Stimulated activated CD4-positive, alpha-beta T cell treated with anti-CD3 and anti-CD28 coated beads, TNF-alpha, amount 100 ng/mL, for 48 hours (primary cell): ENCODE measurements at regions not wholly inside any gene's neighbourhood (a gene's known extent, or its start where the extent isn't known, plus 50 kb on each side); places are given as distances from the start of the nearest gene placed in this dataset.

Source experiments
- DNase-seq, 3 donors: peaks; one replicate each; pipeline ENCODE4 v3.0.0-alpha.2; 2020; ENCODE audit warnings: low read depth in 3 of 3

- no peak for DNase-seq
Measured at GRCh38 chr13:91270031-91270430, 77.5 kb upstream of the MIR17HG start.

GRCh38 chr13:91272235-91272777, 75.2 kb upstream of the MIR17HG start:
- DNase-seq, result no peak

DNA sequence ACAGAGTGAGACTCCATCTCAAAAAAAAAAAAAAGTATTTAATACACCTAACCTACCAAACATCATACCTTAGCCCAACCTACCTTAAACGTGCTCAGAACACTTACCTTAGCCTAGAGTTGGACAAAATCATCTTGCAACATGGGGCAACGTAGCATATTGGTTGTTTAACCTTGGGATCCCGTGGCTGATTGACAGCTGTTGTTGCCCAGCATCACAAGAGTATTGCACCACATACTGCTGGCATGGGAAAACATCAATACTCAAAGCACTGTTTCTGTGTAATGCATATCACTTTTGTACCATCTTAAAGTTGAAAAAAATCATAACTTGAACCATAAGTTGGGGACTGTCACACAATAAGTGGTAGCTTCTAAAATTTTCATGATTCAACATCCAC, 73.8 kb upstream of the MIR17HG start:
- DNase-seq, result no peak

DNA sequence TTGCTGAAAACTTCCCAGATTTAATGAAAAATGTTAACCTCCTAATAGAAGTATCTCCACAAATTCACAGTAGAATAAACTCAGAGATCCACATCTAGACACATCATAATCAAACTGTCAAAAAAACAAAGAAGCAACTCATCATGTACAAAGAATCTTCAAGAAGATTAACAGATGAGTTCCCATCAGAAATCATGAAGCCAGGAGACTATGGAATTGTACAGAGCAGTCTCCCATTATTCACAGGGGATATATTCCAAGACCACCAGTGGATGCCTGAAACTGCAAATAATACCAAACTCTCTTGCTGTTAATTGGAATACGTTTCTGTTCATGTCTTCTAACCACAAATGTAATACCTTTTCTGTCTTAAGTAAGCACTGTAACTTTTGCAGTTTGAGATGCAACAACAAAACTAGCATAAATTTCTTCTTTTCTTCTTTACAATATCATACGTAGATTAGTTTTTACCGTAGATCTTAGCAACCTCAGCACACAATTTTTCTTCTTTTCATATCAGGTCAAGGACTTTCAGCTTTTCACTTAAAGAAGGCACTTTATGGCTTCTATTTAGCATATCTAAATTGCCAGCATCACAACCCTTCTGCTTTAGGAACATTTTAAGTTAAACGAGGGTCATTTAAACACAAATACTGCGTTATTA, 70.3 kb upstream of the MIR17HG start:
- DNase-seq, result no peak

DNA sequence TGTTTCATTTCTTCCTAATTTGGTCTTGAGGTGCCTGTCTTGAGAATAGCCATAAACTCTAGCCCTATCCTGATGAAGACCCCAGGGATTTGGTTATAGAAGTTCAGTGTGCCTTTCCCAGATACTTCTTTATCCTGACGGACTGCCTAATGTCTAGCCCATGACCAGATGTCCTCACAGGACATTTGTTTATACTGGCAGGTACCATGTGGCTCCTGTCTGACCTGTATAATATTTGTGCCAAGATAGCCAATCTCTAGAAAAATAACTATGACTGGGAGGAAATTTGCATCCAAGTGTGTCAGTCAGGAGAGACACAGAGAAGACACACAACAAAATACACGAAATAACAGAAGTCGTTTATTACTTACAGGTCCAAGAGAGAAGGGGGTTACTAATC, 69.2 kb upstream of the MIR17HG start:
- no peak for DNase-seq

DNA sequence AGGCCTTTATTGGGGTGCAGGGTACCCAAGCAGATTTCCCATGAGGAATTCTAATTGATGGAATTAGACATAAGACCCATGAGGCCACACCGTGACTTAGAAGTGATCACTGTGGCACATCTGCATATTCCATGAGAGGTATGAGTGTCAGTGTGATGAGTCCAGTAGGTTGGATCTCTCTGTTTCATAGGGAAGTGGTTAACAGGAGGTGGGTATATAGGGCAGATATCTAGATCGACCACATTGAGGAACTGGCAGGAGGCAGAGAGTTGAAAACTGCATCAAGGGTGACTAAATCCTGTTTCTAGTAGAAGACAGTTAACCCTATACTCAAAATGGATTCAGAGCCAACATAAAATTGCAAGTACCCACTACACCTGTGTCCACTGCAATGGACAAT, 68.6 kb upstream of the MIR17HG start:
- no peak for DNase-seq

- no peak for DNase-seq
Measured at GRCh38 chr13:91280801-91281200, 66.7 kb upstream of the MIR17HG start.

DNA sequence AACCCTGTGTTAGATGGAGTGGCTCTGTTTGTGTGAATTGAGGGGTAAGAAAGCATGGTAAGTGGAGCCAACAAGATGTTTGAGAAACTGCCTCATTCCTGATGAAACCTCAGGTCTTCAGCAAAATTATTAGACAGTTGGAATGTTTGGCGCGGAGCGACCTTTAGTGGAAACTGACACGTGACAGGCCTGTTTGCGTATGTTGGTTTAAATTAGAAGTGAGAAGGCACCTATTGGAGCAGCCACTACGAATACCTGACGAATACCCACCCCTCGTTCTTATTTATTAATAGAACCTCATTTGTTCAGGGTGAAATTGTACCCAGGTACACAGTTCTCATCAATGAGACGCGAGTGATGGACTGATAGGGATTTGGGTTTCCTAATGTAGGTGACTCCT, 63.2 kb upstream of the MIR17HG start:
- no peak for DNase-seq

GRCh38 chr13:91286317-91286716, 61.2 kb upstream of the MIR17HG start:
- DNase-seq, result no peak

DNA sequence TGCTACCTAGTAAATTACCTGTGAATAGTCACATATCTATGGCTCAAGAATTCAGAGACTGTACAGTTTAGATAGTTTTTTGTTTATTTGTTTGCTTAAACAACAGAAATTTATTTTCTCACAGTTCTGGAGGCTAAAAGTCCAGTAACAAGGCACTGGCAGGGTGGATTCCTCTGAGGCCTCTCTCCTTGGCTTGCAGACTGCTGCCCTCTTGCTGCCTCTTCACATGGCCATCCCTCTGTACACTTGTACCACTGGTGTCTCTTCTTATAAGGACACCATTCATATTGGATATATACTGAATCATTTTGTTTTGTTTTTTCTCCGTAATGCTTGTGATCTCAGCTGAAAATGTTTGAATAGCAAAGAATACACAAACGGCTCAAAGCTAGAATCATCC, 56.4 kb upstream of the MIR17HG start:
- DNase-seq, result no peak

DNA sequence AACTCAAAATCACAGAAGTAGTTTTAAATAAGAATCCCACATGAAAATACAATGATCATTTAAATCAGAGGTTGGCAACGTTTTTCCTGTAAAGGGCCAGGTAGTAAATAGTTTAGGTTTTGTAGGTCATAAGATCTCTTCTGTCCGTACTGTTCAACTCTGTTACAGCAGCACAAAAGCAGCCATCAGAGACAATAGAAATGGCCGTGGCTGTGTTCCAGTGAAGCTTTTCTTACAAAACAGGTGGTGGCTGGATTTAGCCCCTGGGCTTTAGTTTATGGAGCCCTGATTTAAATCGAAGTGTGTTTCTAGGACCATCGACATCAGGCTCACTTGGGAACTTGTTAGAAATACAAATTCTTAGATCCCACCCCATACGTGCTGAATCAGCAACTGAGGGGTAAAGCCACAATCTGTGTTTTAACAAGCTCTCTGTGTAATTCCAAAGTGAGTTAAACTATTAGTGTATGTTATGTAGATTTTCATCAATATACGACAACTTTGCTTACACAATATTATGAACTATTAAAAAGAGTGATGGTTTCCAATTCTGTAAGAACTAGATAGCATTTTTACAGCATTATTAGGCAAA, 54.8 kb upstream of the MIR17HG start:
- no peak for DNase-seq

- DNase-seq, result no peak
Measured at GRCh38 chr13:91295712-91296410, 51.6 kb upstream of the MIR17HG start.

GRCh38 chr13:91297503-91297902, 50.0 kb upstream of the MIR17HG start:
- no peak for DNase-seq
